HepG2 (cell line): ENCODE measurements at regions not wholly inside any gene's neighbourhood (a gene's known extent, or its start where the extent isn't known, plus 50 kb on each side); places are given as distances from the start of the nearest gene placed in this dataset.

Source experiments
- ATAC-seq: fragments of 200-7000 bp; cut with Tn5 transposase; 3 replicates; pipeline ENCODE4 v1.9.1; 2020; ENCODE audit warnings: mild to moderate bottlenecking, moderate library complexity
- BruUV-seq: library from RNA; stranded (reverse); fragments of 400-500 nt; replicated peaks from 2 replicates; lab custom pipeline; 2021; lab: Mats Ljungman, UMichigan
- CTCF ChIA-PET: fragments of 300-600 bp; formaldehyde crosslinking; extraction: SDS; loops from one replicate; lab custom pipeline; 2021; ENCODE audit warnings: low total read pairs, inconsistent platforms, low intra/inter-chr PET ratio; lab: Yijun Ruan, JAX
- POLR2A ChIA-PET: fragments of 350-600 bp; sonication (Branson Sonifier 250); formaldehyde crosslinking; loops from one replicate; lab custom pipeline; 2020; ENCODE audit warnings: antibody characterized with exemption, inconsistent platforms; lab: Yijun Ruan, JAX
- DNase-seq: peaks from one replicate; pipeline ENCODE4 v3.0.0-alpha.2; 2015; ENCODE audit warnings: low spot score
- FAIRE-seq: peaks from 3 replicates; lab custom pipeline; 2011; peaks lifted over from hg19 to GRCh38; lab: Jason Lieb, UNC
- H2AFZ ChIP-seq: one replicate; pipeline ENCODE4 v1.6.1; 2011; ENCODE audit warnings: low read length, inconsistent platforms
- H3K27ac ChIP-seq: fragments of 300-600 bp; 3 replicates; pipeline ENCODE4 v1.8.0; 2011; ENCODE audit warnings: mixed run types, mild to moderate bottlenecking, mixed read lengths, low read length, inconsistent platforms; ENCODE audit not compliant: insufficient read depth; ENCODE audit errors: extremely low read length
- H3K27me3 ChIP-seq, 2 experiments: fragments of 200-600 bp in 1 of 2; 2 replicates in 1 of 2; 3 replicates in 1 of 2; pipeline versions ENCODE4 v1.6.0 to v1.8.0; 2011; ENCODE audit warnings: low read length in 2 of 2, mild to moderate bottlenecking in 2 of 2, moderate library complexity in 2 of 2, inconsistent platforms in 1 of 2; ENCODE audit not compliant: insufficient read depth in 2 of 2, control insufficient read depth in 1 of 2
- H3K36me3 ChIP-seq, 2 experiments: fragments of 200-600 bp in 1 of 2; replicated peaks in 1 of 2; 2 replicates in 1 of 2; 3 replicates in 1 of 2; pipeline versions ENCODE4 v1.5.1 to v1.8.0; 2011; ENCODE audit warnings: low read length in 2 of 2, inconsistent platforms in 1 of 2; ENCODE audit not compliant: insufficient read depth in 2 of 2, control insufficient read depth in 1 of 2
- H3K4me1 ChIP-seq: 2 replicates; pipeline ENCODE4 v1.5.1; 2012; ENCODE audit warnings: low read length, inconsistent platforms; ENCODE audit not compliant: insufficient read depth
- H3K4me2 ChIP-seq: 2 replicates; pipeline ENCODE4 v1.6.0; 2011; ENCODE audit warnings: low read depth, low read length, inconsistent platforms
- H3K4me3 ChIP-seq, 3 experiments: fragments of 200-600 bp in 1 of 3; sonication (generic), shearing (Covaris generic) in 1 of 3; replicated peaks in 1 of 3; 2 replicates each; pipeline ENCODE4 v1.5.1; 2011 to 2016; ENCODE audit warnings: low read length in 3 of 3, inconsistent platforms in 2 of 3, low read depth in 2 of 3, mild to moderate bottlenecking in 2 of 3, control low read depth in 1 of 3, mixed read lengths in 1 of 3; ENCODE audit not compliant: insufficient read depth in 1 of 3
- H3K79me2 ChIP-seq: one replicate; pipeline ENCODE4 v1.6.1; 2011; ENCODE audit warnings: low read length, inconsistent platforms; ENCODE audit not compliant: insufficient read depth
- H3K9ac ChIP-seq: 2 replicates; pipeline ENCODE4 v1.6.0; 2011; ENCODE audit warnings: mild to moderate bottlenecking, low read depth, low read length, inconsistent platforms; ENCODE audit not compliant: insufficient read depth
- H3K9me3 ChIP-seq: 2 replicates; pipeline ENCODE4 v1.5.1; 2012; ENCODE audit warnings: mild to moderate bottlenecking, low read length
- H4K20me1 ChIP-seq: 2 replicates; pipeline ENCODE4 v1.6.0; 2011; ENCODE audit warnings: inconsistent platforms, mild to moderate bottlenecking, low read length, moderate library complexity; ENCODE audit not compliant: insufficient read depth
- CAMTA2 ChIP-seq: sonication (generic); formaldehyde crosslinking; IDR thresholded peaks from 2 replicates; pipeline ENCODE4 v1.4.0; 2020; ENCODE audit warnings: mild to moderate bottlenecking, missing genetic modification reagents, borderline replicate concordance
- CCDC6 ChIP-seq: sonication (generic); formaldehyde crosslinking; IDR thresholded peaks from 2 replicates; pipeline ENCODE4 v1.8.1; 2022; ENCODE audit warnings: mild to moderate bottlenecking, missing genetic modification reagents, moderate library complexity
- IRF9 ChIP-seq: sonication (generic); formaldehyde crosslinking; IDR thresholded peaks from 2 replicates; pipeline ENCODE4 v1.8.0; 2022; ENCODE audit warnings: missing genetic modification reagents, mild to moderate bottlenecking, borderline replicate concordance
- PAWR ChIP-seq: sonication (generic); formaldehyde crosslinking; IDR thresholded peaks from 2 replicates; pipeline ENCODE4 v1.4.0; 2020; ENCODE audit warnings: missing genetic modification reagents, mild to moderate bottlenecking, borderline replicate concordance
- SATB2 ChIP-seq: sonication (generic); formaldehyde crosslinking; IDR thresholded peaks from 2 replicates; pipeline ENCODE4 v1.5.0; 2020; ENCODE audit warnings: missing genetic modification reagents
- SNAI1 ChIP-seq: sonication (generic); formaldehyde crosslinking; IDR thresholded peaks from 2 replicates; pipeline ENCODE4 v1.5.0; 2020; ENCODE audit warnings: mild to moderate bottlenecking, missing genetic modification reagents, borderline replicate concordance
- SRY ChIP-seq: sonication (generic); formaldehyde crosslinking; IDR thresholded peaks from 2 replicates; pipeline ENCODE4 v1.8.0; 2022; ENCODE audit warnings: mild to moderate bottlenecking, missing genetic modification reagents
- ZEB1 ChIP-seq: IDR thresholded peaks from 2 replicates; pipeline ENCODE4 v1.6.1; 2012; ENCODE audit warnings: mild to moderate bottlenecking, low read depth, inconsistent platforms; ENCODE audit not compliant: insufficient replicate concordance
- ZFP82 ChIP-seq: sonication (generic); formaldehyde crosslinking; IDR thresholded peaks from 2 replicates; pipeline ENCODE4 v1.5.1; 2020; ENCODE audit warnings: mild to moderate bottlenecking, missing genetic modification reagents, borderline replicate concordance
- ZFP91 ChIP-seq: sonication (generic); formaldehyde crosslinking; IDR thresholded peaks from 2 replicates; pipeline ENCODE4 v1.9.0; 2022; ENCODE audit warnings: missing genetic modification reagents, mild to moderate bottlenecking, borderline replicate concordance
- ZNF143 ChIP-seq: sonication (generic); formaldehyde crosslinking; IDR thresholded peaks from 2 replicates; pipeline ENCODE4 v1.4.0; 2020; ENCODE audit warnings: missing genetic modification reagents
- ZNF160 ChIP-seq: sonication (generic); formaldehyde crosslinking; IDR thresholded peaks from 2 replicates; pipeline ENCODE4 v1.8.0; 2022; ENCODE audit warnings: mild to moderate bottlenecking, inconsistent platforms, missing genetic modification reagents
- ZNF564 ChIP-seq: sonication (generic); formaldehyde crosslinking; IDR thresholded peaks from 2 replicates; pipeline ENCODE4 v1.8.1; 2023; ENCODE audit warnings: mild to moderate bottlenecking, missing genetic modification reagents
- ZNF577 ChIP-seq: sonication (generic); formaldehyde crosslinking; IDR thresholded peaks from 2 replicates; pipeline ENCODE4 v1.4.0; 2020; ENCODE audit warnings: mild to moderate bottlenecking, low read depth, missing genetic modification reagents, borderline replicate concordance
- ZNF598 ChIP-seq: sonication (generic); formaldehyde crosslinking; IDR thresholded peaks from 2 replicates; pipeline ENCODE4 v1.5.1; 2020; ENCODE audit warnings: mild to moderate bottlenecking, missing genetic modification reagents, borderline replicate concordance
- ZNF766 ChIP-seq: sonication (generic); formaldehyde crosslinking; IDR thresholded peaks from 2 replicates; pipeline ENCODE4 v1.5.0; 2020; ENCODE audit warnings: missing genetic modification reagents, borderline replicate concordance
- ZSCAN12 ChIP-seq: sonication (generic); formaldehyde crosslinking; IDR thresholded peaks from 2 replicates; pipeline ENCODE4 v1.9.0; 2021; ENCODE audit warnings: mild to moderate bottlenecking, missing genetic modification reagents
- WGBS: methylation state at CpG from one replicate; pipeline ENCODE4 v1.1.6; 2017; ENCODE audit warnings: low lambda C conversion rate; 5-methylcytosine and 5-hydroxymethylcytosine counted together
- in situ Hi-C: cut with HindIII; loops from 2 replicates; pipeline ENCODE4 v1.10.0; 2017; ENCODE audit warnings: low pct_unique_long_range_greater_than_20kb; ENCODE audit not compliant: extremely low pct_ligation_motif_present
- intact Hi-C: fragments of 100-400 bp; cut with micrococcal nuclease; formaldehyde crosslinking; loops from one replicate; pipeline ENCODE4 v1.10.0; 2022; ENCODE audit not compliant: unreplicated experiment
- TF ChIP-seq, protein P1 (sequence below): fragments of 450-650 bp; IDR thresholded peaks from 2 replicates; pipeline ENCODE4 v1.6.1; 2017; ENCODE audit warnings: mild to moderate bottlenecking

DNA sequence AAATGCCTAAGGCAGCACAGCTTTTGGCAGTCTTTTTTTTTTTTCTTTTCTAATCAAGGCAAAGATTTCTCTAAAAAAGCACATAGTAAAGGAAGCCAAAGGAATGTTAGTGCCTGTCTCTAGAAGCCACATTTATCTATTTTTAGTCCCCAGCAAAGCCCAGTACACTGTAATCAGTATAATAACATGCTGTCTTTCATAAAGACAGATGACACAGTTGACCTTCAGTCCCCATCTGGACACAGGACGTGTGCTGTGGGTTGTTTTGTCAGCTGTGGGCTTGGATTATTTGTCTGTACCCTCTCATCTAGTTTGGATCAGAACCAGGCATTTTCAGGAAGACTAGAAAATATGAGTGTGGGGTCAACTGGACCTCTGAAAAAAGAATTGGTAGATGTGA, 110.4 kb upstream of the CTNNB1 start:
- DNase-seq (no peak), ATAC-seq (no peak), FAIRE-seq (no peak)
- no peaks in the 10 kb centered on the region for H3K9me3 ChIP-seq
- no peak overlapping the region for H3K4me3 ChIP-seq
- in situ Hi-C loops (no loop called here), intact Hi-C loops (no loop called here)
- no peaks in the 10 kb centered on the region for H4K20me1 ChIP-seq
- no peaks in the 10 kb centered on the region for H3K79me2 ChIP-seq
- no peaks in the 10 kb centered on the region for H3K4me1 ChIP-seq
- ChIA-PET CTCF (no interaction called here), POLR2A (no interaction called here)
- BruUV-seq: no TSS peak
- no peaks in the 10 kb centered on the region for H3K36me3 ChIP-seq
- H3K9ac ChIP-seq: no peak overlapping the region
- H2AFZ ChIP-seq: no peak overlapping the region
- no peak overlapping the region for H3K4me2 ChIP-seq
- no peaks in the 10 kb centered on the region for H3K27me3 ChIP-seq
- H3K27ac ChIP-seq: no peak overlapping the region
- 0% methylated on average over 1 of the region's 1 CpG for WGBS
- no peak for TF ChIP-seq ZEB1
- no peak for TF ChIP-seq ZNF143 (CRISPR knock-in tag)
- no peak for TF ChIP-seq ZSCAN12 (CRISPR knock-in tag)
- TF ChIP-seq ZNF766 (CRISPR knock-in tag): no peak
- no peak for TF ChIP-seq CCDC6
- no peak for TF ChIP-seq ZNF577
- no peak for TF ChIP-seq ZFP91
- no peak for TF ChIP-seq ZFP82
- TF ChIP-seq IRF9: no peak
- TF ChIP-seq SATB2: no peak
- no peak for TF ChIP-seq ZNF564 (CRISPR knock-in tag)
- no peak for TF ChIP-seq CAMTA2 (CRISPR knock-in tag)
- TF ChIP-seq PAWR (CRISPR knock-in tag): no peak
- TF ChIP-seq ZNF598: no peak
- no peak for TF ChIP-seq SNAI1 (CRISPR knock-in tag)
- TF ChIP-seq, protein P1, sequence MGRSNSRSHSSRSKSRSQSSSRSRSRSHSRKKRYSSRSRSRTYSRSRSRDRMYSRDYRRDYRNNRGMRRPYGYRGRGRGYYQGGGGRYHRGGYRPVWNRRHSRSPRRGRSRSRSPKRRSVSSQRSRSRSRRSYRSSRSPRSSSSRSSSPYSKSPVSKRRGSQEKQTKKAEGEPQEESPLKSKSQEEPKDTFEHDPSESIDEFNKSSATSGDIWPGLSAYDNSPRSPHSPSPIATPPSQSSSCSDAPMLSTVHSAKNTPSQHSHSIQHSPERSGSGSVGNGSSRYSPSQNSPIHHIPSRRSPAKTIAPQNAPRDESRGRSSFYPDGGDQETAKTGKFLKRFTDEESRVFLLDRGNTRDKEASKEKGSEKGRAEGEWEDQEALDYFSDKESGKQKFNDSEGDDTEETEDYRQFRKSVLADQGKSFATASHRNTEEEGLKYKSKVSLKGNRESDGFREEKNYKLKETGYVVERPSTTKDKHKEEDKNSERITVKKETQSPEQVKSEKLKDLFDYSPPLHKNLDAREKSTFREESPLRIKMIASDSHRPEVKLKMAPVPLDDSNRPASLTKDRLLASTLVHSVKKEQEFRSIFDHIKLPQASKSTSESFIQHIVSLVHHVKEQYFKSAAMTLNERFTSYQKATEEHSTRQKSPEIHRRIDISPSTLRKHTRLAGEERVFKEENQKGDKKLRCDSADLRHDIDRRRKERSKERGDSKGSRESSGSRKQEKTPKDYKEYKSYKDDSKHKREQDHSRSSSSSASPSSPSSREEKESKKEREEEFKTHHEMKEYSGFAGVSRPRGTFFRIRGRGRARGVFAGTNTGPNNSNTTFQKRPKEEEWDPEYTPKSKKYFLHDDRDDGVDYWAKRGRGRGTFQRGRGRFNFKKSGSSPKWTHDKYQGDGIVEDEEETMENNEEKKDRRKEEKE: no peak
- no peak for TF ChIP-seq SRY (CRISPR knock-in tag)
- no peak for TF ChIP-seq ZNF160 (CRISPR knock-in tag)
